NCI-H2029 (cell line): ENCODE measurements at regions not wholly inside any gene's neighbourhood (a gene's known extent, or its start where the extent isn't known, plus 50 kb on each side); places are given as distances from the start of the nearest gene placed in this dataset.
"Not testable (repeated sequence)": the region's sequence is repeated elsewhere in the genome, so short reads cannot be mapped to it uniquely, and the experiment has no call there.

ENCODE experiments used
- DNase-seq: peaks from one replicate; lab custom pipeline; 2025; lab: John Stamatoyannopoulos, UW

GRCh38 chrX:143935601-143936000 is 51.7 kb downstream of the UBE2NL start:
- DNase-seq: no peak

DNA sequence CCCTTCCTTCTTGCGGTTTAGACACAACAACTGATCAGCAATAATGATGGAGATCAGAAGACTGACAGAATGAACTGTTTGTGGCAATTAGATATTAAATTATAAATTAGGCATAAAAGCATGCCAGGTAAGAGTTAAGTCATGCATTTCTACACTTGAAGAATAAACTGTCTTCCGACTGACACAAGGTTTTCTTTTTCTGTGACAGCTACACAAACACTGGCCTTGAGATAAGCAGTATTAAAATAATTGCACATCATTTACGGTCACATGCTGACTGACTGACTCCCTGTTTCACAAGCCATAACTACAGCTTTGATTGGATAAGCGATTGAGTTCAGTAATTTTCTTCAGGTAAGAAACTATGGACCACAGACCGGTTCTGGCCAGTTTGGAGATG is 56.2 kb downstream of the UBE2NL start:
- no peak for DNase-seq

- DNase-seq: no peak
These were observed 61.3 kb downstream of the UBE2NL start for GRCh38 chrX:143945171-143945570.

DNA sequence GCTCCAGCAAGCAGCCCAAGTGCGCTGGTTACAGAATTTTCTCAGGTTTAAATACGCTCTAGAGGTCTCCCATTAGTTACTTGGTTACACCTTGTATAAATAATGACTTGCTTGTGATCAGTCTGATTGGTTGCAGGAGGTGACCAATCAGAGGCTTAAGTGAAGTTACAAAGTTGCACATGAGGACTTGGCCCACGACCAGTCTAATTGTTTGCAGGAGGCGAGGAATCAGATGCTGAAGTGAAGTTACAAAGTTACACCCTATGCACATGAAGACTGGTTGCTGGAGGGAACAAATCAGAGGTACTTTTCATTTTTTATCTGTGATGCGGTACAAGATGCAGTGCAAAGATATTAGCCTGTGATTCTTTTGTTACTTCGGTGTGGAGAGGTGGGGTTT is 80.7 kb downstream of the UBE2NL start:
- no peak for DNase-seq

- no peak for DNase-seq
These were observed 104.5 kb downstream of the UBE2NL start for GRCh38 chrX:143988356-143988755.

GRCh38 chrX:143994206-143994605 is 110.3 kb downstream of the UBE2NL start:
- DNase-seq: no peak

- no peak for DNase-seq
These were observed 114.4 kb downstream of the UBE2NL start for GRCh38 chrX:143998261-143998660.

DNA sequence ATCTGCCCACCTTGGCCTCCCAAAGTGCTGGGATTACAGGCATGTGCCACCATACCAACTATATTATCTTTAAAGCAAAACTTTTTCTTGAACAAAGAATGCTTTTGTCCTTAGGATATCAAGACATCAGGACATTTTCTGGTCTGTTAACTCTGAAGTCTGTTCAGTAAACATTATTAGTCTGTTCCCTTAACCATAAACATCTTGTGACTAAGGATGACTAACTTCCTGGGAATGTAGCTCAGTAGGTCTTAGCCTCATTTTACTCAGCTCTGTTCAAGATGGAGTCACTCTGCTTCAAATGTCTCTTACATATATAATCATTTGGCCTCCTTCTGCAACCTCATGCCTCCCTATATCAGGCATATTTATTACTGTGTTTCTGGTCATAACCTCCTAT is 122.9 kb downstream of the UBE2NL start:
- DNase-seq: no peak

- DNase-seq: no peak
These were observed 156.9 kb downstream of the UBE2NL start for GRCh38 chrX:144040793-144041192.

- DNase-seq: no peak
These were observed 158.4 kb downstream of the UBE2NL start for GRCh38 chrX:144042271-144042670.

GRCh38 chrX:144075432-144075831 is 191.6 kb downstream of the UBE2NL start:
- no peak for DNase-seq

GRCh38 chrX:144082237-144082636 is 198.4 kb downstream of the UBE2NL start:
- not testable (repeated sequence) for DNase-seq

DNA sequence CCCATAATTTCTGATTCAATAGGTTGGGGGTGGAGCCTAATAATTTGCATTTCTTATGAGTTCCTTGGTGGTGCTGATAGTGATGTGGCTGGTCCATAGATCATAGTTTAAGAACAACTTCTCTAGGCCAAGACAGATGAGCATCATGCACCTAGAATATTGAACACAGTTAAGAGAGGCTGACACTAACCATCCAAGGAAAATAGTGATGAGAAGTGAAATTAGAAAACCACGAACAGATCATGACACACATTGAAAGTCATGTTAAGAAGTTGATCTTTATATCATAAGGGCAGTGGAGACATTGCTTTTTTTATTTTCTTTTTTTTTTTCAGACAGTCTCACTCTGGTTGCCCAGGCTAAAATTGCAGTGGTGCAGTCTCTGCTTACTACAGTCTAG is 205.8 kb downstream of the UBE2NL start:
- DNase-seq: not testable (repeated sequence)

- not testable (repeated sequence) for DNase-seq
These were observed 208.2 kb downstream of the UBE2NL start for GRCh38 chrX:144092116-144092515.

- not testable (repeated sequence) for DNase-seq
These were observed 235.6 kb downstream of the UBE2NL start for GRCh38 chrX:144119490-144119889.

DNA sequence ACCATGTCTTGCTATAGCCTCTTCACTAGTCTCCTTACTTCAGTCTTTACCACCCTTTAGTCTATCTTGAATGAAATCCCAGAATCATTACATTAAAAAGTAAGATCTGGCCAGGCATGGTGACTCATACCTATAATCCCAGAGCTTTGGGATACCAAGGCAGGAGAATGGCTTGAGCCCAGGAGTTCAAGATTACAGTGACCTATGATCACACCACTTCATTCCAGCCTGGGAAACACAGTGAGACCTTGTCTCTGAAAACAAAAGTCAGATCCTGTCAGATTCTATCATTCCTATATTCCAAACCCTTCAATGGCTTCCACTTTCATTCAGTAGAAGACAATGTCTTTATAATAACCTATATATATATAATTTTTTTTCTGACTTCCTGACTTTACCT is 237.7 kb downstream of the UBE2NL start:
- not testable (repeated sequence) for DNase-seq

- not testable (repeated sequence) for DNase-seq
These were observed 243.8 kb downstream of the UBE2NL start for GRCh38 chrX:144127570-144128169.

DNA sequence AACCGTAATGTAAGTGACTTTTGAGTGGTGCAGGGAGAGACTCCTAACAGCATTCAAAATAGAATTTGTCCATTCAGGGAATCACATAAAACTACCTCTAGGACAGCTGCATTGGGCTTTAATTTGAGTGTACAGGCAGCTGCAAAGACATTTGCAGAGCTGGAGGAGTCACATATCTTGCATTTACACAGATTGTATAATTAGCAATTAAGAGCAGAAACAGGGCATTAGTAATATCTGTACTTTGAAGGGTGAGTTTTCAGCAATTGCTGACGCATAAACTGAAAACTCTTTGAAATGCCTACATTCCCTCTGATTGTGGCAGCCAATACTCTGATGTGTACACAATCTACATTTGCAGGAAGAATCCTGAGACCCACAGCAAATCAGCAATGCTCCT is 245.6 kb downstream of the UBE2NL start:
- DNase-seq: not testable (repeated sequence)

GRCh38 chrX:144130507-144130906 is 246.6 kb downstream of the UBE2NL start:
- not testable (repeated sequence) for DNase-seq

- not testable (repeated sequence) for DNase-seq
These were observed 247.2 kb downstream of the UBE2NL start for GRCh38 chrX:144131080-144131479.

DNA sequence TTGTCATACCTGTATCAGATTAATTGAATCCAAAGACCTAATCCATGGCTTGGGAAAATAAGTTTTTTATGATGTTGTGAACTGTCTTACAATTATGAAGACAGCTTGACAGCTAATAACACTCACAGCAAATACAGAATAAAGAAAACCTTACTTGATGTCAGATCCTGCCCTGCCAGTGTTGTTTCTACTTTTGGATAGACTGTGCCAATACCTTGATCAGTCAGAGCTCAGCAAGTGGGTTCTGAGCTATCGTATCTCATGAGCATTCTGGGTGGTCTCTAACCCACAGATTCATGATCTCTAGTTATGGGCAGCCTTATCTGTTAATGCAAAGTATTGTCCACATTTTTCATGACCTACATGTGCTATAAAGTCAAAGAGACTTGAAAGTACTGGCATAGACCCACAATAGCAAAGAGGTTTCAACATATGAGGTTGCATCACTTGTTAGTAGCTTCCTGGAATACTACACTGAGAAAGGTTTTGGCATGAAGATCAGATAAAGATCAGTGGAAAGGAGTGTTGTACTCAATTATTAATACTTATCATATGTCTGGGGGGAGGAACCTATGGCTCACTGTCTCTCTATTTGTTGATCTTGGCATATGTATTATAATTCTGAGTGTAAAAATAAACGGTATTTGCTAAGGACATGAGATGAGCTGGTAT is 250.7 kb downstream of the UBE2NL start:
- DNase-seq: not testable (repeated sequence)

DNA sequence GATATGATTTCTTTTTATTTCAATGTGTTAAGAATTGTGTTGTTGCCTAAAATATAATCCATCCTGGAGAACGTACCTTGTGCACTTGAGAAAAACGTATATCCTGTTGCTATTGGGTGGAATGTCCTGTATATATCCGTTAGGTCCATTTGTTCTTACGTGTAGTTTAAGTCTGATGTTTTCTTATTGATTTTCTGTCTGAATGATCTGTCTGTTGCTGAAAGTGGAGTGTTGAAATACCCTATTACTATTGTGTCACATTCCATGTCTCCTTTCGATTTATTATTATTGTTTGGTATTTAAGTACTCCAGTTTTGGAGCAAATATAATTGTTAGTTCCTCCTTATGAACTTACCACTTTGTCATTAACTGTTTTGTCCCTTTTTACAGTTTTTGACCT is 270.6 kb downstream of the UBE2NL start:
- not testable (repeated sequence) for DNase-seq

- DNase-seq: not testable (repeated sequence)
These were observed 301.3 kb downstream of the UBE2NL start for GRCh38 chrX:144185197-144185596.

GRCh38 chrX:144188489-144188888 is 304.6 kb downstream of the UBE2NL start:
- DNase-seq: not testable (repeated sequence)
